HEK293 (cell line): ENCODE measurements at regions not wholly inside any gene's neighbourhood (a gene's known extent, or its start where the extent isn't known, plus 50 kb on each side); places are given as distances from the start of the nearest gene placed in this dataset.

ENCODE experiments used
- CTCF ChIA-PET: fragments of 350-600 bp; formaldehyde crosslinking; extraction: SDS; loops from one replicate; lab custom pipeline; 2021; ENCODE audit warnings: antibody characterized with exemption; lab: Yijun Ruan, JAX
- POLR2A ChIA-PET: fragments of 300-600 bp; formaldehyde crosslinking; extraction: SDS; loops from one replicate; lab custom pipeline; 2020; ENCODE audit warnings: antibody characterized with exemption, inconsistent platforms; lab: Yijun Ruan, JAX
- H3K27ac ChIP-seq: fragments of 200-500 bp; sonication (Bioruptor generic); 2 replicates; pipeline ENCODE4 v1.5.1; 2014; ENCODE audit warnings: low read depth, low read length, control low read depth, inconsistent platforms; ENCODE audit errors: extremely low read depth
- H3K36me3 ChIP-seq, 2 experiments: fragments of 200-500 bp in 1 of 2; sonication (Bioruptor generic) in 1 of 2; 1 replicate in 1 of 2; 2 replicates in 1 of 2; pipeline ENCODE4 v1.5.1; 2014 to 2017; ENCODE audit warnings: inconsistent platforms in 2 of 2, low read length in 2 of 2; ENCODE audit not compliant: control insufficient read depth in 2 of 2, insufficient read depth in 1 of 2
- H3K4me1 ChIP-seq: fragments of 200-500 bp; sonication (Bioruptor generic); 2 replicates; pipeline ENCODE4 v1.5.1; 2014; ENCODE audit warnings: mild to moderate bottlenecking, low read length, inconsistent platforms; ENCODE audit not compliant: control insufficient read depth, insufficient read depth
- H3K4me3 ChIP-seq: 2 replicates; pipeline ENCODE4 v1.5.1; 2011; ENCODE audit warnings: low read depth, mild to moderate bottlenecking, control low read depth, low read length, moderate library complexity
- H3K9me3 ChIP-seq: fragments of 200-500 bp; sonication (Bioruptor generic); 2 replicates; pipeline ENCODE4 v1.5.1; 2014; ENCODE audit warnings: low read depth, low read length, inconsistent platforms; ENCODE audit not compliant: control insufficient read depth, insufficient read depth
- ZBTB17 ChIP-seq: fragments of 450-650 bp; formaldehyde crosslinking; IDR thresholded peaks from 2 replicates; pipeline ENCODE4 v1.5.1; 2016; ENCODE audit warnings: missing biosample characterization, missing genetic modification characterization
- ZBTB48 ChIP-seq: fragments of 450-650 bp; formaldehyde crosslinking; IDR thresholded peaks from 2 replicates; pipeline ENCODE4 v1.5.1; 2016; ENCODE audit warnings: missing biosample characterization, missing genetic modification characterization
- ZBTB49 ChIP-seq: fragments of 450-650 bp; formaldehyde crosslinking; IDR thresholded peaks from 2 replicates; pipeline ENCODE4 v1.5.1; 2016; ENCODE audit warnings: missing biosample characterization, missing genetic modification characterization, low read depth
- ZBTB7A ChIP-seq: fragments of 450-650 bp; formaldehyde crosslinking; IDR thresholded peaks from 2 replicates; pipeline ENCODE4 v1.5.1; 2016; ENCODE audit warnings: low read depth, missing biosample characterization, missing genetic modification characterization
- ZNF138 ChIP-seq: fragments of 450-650 bp; formaldehyde crosslinking; IDR thresholded peaks from 2 replicates; pipeline ENCODE4 v1.5.1; 2016; ENCODE audit warnings: missing biosample characterization, missing genetic modification characterization, borderline replicate concordance
- ZNF140 ChIP-seq: fragments of 450-650 bp; formaldehyde crosslinking; IDR thresholded peaks from 2 replicates; pipeline ENCODE4 v1.5.1; 2016; ENCODE audit warnings: missing biosample characterization, missing genetic modification characterization
- ZNF157 ChIP-seq: fragments of 450-650 bp; formaldehyde crosslinking; IDR thresholded peaks from 2 replicates; pipeline ENCODE4 v1.5.1; 2016; ENCODE audit warnings: missing biosample characterization, missing genetic modification characterization
- ZNF48 ChIP-seq: fragments of 450-650 bp; formaldehyde crosslinking; IDR thresholded peaks from 2 replicates; pipeline ENCODE4 v1.5.1; 2016; ENCODE audit warnings: missing biosample characterization, missing genetic modification characterization
- ZNF510 ChIP-seq: fragments of 450-650 bp; formaldehyde crosslinking; IDR thresholded peaks from 2 replicates; pipeline ENCODE4 v1.5.1; 2018; ENCODE audit warnings: mild to moderate bottlenecking, missing genetic modification characterization, missing biosample characterization; ENCODE audit not compliant: insufficient replicate concordance
- ZSCAN30 ChIP-seq: fragments of 450-650 bp; IDR thresholded peaks from 2 replicates; pipeline ENCODE4 v1.5.1; 2018; ENCODE audit warnings: missing biosample characterization, mild to moderate bottlenecking, missing genetic modification characterization, moderate library complexity

- TF ChIP-seq ZNF48 (tag by site-specific recombination): no peak
- TF ChIP-seq ZBTB17 (tag by site-specific recombination): no peak
- no peak for TF ChIP-seq ZNF157
- TF ChIP-seq, all 188 proteins: peak for 0
- H3K4me3 ChIP-seq: no peak overlapping the region
- no peaks in the 10 kb centered on the region for H3K4me1 ChIP-seq
- no peaks in the 10 kb centered on the region for H3K36me3 ChIP-seq
- H3K9me3 ChIP-seq: no peaks in the 10 kb centered on the region
- CTCF ChIA-PET: no interaction called here
- H3K27ac ChIP-seq: no peak overlapping the region
- POLR2A ChIA-PET: no interaction called here
Observed at GRCh38 chr12:38158428-38159091, 158.0 kb upstream of the ALG10B start.

- ChIA-PET CTCF (no interaction called here), POLR2A (no interaction called here)
- H3K36me3 ChIP-seq: no peaks in the 10 kb centered on the region
- H3K4me1 ChIP-seq: no peaks in the 10 kb centered on the region
- no peaks in the 10 kb centered on the region for H3K9me3 ChIP-seq
- no peak for TF ChIP-seq ZSCAN30 (tag by site-specific recombination)
- no peak overlapping the region for H3K27ac ChIP-seq
- H3K4me3 ChIP-seq: no peak overlapping the region
Observed at GRCh38 chr12:38159092-38159551, 157.5 kb upstream of the ALG10B start.

GRCh38 chr12:38159591-38160317, 156.8 kb upstream of the ALG10B start:
- H3K27ac ChIP-seq: no peak overlapping the region
- no peak overlapping the region for H3K4me3 ChIP-seq
- ChIA-PET POLR2A (no interaction called here), CTCF (no interaction called here)
- TF ChIP-seq ZNF510 (tag by site-specific recombination) (no peak), ZBTB48 (no peak), ZNF138 (no peak), ZBTB7A (tag by site-specific recombination) (no peak), ZBTB17 (tag by site-specific recombination) (no peak), ZBTB49 (tag by site-specific recombination) (no peak)
- no peaks in the 10 kb centered on the region for H3K36me3 ChIP-seq
- no peaks in the 10 kb centered on the region for H3K4me1 ChIP-seq
- H3K9me3 ChIP-seq: no peaks in the 10 kb centered on the region

GRCh38 chr12:38160318-38161122, 156.1 kb upstream of the ALG10B start:
- ChIA-PET CTCF (no interaction called here), POLR2A (no interaction called here)

More at GRCh38 chr12:38160318-38161122, 156.1 kb upstream of the ALG10B start:
- Histone ChIP-seq H3K9me3 (no peaks in the 10 kb centered on the region), H3K27ac (no peak overlapping the region), H3K36me3 (no peaks in the 10 kb centered on the region), H3K4me1 (no peaks in the 10 kb centered on the region), H3K4me3 (no peak overlapping the region)
- no peak for TF ChIP-seq ZNF140 (tag by site-specific recombination)
